K562 (cell line): ENCODE measurements at regions not wholly inside any gene's neighbourhood (a gene's known extent, or its start where the extent isn't known, plus 50 kb on each side); places are given as distances from the start of the nearest gene placed in this dataset.

Experiments used
- C11orf30 ChIP-seq: fragments of 450-650 bp; IDR thresholded peaks from 2 replicates; pipeline ENCODE4 v1.6.1; 2016; ENCODE audit warnings: low read depth, mild to moderate bottlenecking
- CHD4 ChIP-seq: fragments of 200-600 bp; sonication (generic); IDR thresholded peaks from 3 replicates; pipeline ENCODE4 v1.6.1; 2012; ENCODE audit warnings: low read depth, mild to moderate bottlenecking, mixed read lengths, low read length, inconsistent platforms; ENCODE audit not compliant: insufficient read depth, insufficient replicate concordance, poor library complexity, severe bottlenecking
- ETV6 ChIP-seq, 3 experiments: fragments of 150-350 bp in 1 of 3; sonication (generic) in 1 of 3; formaldehyde crosslinking in 1 of 3; IDR thresholded peaks; 2 replicates each; pipeline versions ENCODE4 v1.6.1 to v1.8.0; 2014 to 2022; ENCODE audit warnings: borderline replicate concordance in 2 of 3, low read depth in 2 of 3, antibody characterized with exemption in 1 of 3, low read length in 1 of 3, mild to moderate bottlenecking in 1 of 3, missing genetic modification reagents in 1 of 3
- LEF1 ChIP-seq: fragments of 450-650 bp; IDR thresholded peaks from 2 replicates; pipeline ENCODE4 v1.6.1; 2016; ENCODE audit warnings: mild to moderate bottlenecking
- SAP30 ChIP-seq: fragments of 200-600 bp; sonication (generic); IDR thresholded peaks from 2 replicates; pipeline ENCODE4 v1.6.1; 2012; ENCODE audit warnings: borderline replicate concordance, low read depth, mild to moderate bottlenecking, moderate library complexity, low read length, control low read depth, inconsistent platforms; ENCODE audit not compliant: insufficient read depth, poor library complexity, severe bottlenecking
- TEAD1 ChIP-seq, 2 experiments: fragments of 450-650 bp in 1 of 2; sonication (generic) in 1 of 2; formaldehyde crosslinking; IDR thresholded peaks; 2 replicates each; pipeline versions ENCODE4 v1.4.0 to v1.8.0; 2020 to 2022; ENCODE audit warnings: mild to moderate bottlenecking in 2 of 2, missing genetic modification reagents in 1 of 2
- TEAD2 ChIP-seq: fragments of 450-650 bp; IDR thresholded peaks from 2 replicates; pipeline ENCODE4 v1.6.1; 2016; ENCODE audit warnings: missing genetic modification characterization, control low read depth, missing compliant biosample characterization
- ZNF224 ChIP-seq: sonication (generic); formaldehyde crosslinking; IDR thresholded peaks from 2 replicates; pipeline ENCODE4 v1.8.0; 2022; ENCODE audit warnings: mild to moderate bottlenecking, missing genetic modification reagents
- ZNF253 ChIP-seq: fragments of 250-450 bp; sonication (Bioruptor Pico); conservative IDR thresholded peaks from 2 replicates; pipeline ENCODE4 v1.6.1; 2021; ENCODE audit warnings: mild to moderate bottlenecking
- ZNF408 ChIP-seq: fragments of 250-450 bp; sonication (Bioruptor Pico); IDR thresholded peaks from 2 replicates; pipeline ENCODE4 v1.4.0; 2020; ENCODE audit warnings: low read depth, mild to moderate bottlenecking, moderate library complexity
- ZNF586 ChIP-seq: fragments of 450-650 bp; formaldehyde crosslinking; conservative IDR thresholded peaks from 2 replicates; pipeline ENCODE4 v1.4.0; 2020; ENCODE audit warnings: mild to moderate bottlenecking, moderate library complexity
- ZNF77 ChIP-seq: fragments of 250-450 bp; sonication (Bioruptor Pico); IDR thresholded peaks from 2 replicates; pipeline ENCODE4 v1.5.0; 2020
- TF ChIP-seq, protein P1 (sequence below): fragments of 450-650 bp; IDR thresholded peaks from 2 replicates; pipeline ENCODE4 v1.6.1; 2017; ENCODE audit warnings: antibody characterized with exemption
- TF ChIP-seq, protein P2 (sequence below): fragments of 250-450 bp; sonication (Bioruptor Pico); IDR thresholded peaks from 2 replicates; pipeline ENCODE4 v1.9.0; 2021; ENCODE audit warnings: mild to moderate bottlenecking, inconsistent platforms
- TF ChIP-seq, protein P3 (sequence below), 2 experiments: fragments of 250-450 bp in 1 of 2; fragments of 450-650 bp in 1 of 2; sonication (Bioruptor Pico) in 1 of 2; IDR thresholded peaks; 2 replicates each; pipeline versions ENCODE4 v1.6.1 to v1.8.0; 2016 to 2021; ENCODE audit warnings: mild to moderate bottlenecking in 2 of 2, moderate library complexity in 2 of 2, missing compliant biosample characterization in 1 of 2, missing genetic modification characterization in 1 of 2
- TF ChIP-seq, protein P4 (sequence below): sonication (generic); formaldehyde crosslinking; IDR thresholded peaks from 2 replicates; pipeline ENCODE4 v1.8.1; 2022; ENCODE audit warnings: missing genetic modification reagents

DNA sequence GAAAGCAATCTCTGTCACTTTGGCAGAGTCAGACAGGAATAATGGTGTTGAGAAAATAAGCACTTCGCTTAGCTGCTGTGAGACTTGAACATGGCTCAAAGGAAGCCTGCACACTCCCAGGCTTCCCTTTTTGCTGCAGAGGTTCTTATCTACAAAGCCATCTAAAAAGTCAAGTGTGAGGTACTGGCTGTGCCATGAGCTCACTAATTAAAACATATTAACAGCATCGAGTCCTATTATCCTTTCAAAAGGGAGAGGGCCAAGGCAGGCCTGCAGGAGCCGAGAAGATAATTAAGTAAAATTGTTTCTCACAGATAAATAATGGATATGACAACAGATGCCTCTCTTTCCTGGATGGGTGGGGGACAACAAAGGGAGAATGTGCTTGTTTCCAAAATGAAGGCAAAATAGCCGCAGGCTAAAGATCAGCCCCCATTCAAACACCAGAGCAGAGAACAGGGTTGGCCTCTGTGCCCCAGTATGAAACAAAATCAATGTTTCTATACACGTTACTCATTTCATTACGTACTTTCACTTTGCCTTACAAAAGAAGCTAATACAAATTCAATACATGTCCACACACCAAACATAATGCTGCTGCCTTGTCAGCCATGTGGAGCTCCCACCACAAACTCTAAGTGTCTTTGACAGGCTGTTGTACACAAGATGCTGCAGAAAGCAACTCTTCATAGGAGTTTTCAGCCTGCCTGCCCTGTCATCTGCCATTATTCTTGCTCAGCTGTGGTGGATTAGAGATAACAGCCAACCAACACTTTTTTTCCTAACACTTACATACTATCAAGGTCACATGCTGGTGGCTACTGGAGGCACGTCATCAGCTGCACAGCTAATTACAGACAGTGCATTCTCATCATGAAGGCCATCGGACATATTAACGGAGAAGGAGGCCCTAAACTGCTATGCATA, 55.3 kb downstream of the ELAPOR2 start (continued):
- TF ChIP-seq, protein P1, sequence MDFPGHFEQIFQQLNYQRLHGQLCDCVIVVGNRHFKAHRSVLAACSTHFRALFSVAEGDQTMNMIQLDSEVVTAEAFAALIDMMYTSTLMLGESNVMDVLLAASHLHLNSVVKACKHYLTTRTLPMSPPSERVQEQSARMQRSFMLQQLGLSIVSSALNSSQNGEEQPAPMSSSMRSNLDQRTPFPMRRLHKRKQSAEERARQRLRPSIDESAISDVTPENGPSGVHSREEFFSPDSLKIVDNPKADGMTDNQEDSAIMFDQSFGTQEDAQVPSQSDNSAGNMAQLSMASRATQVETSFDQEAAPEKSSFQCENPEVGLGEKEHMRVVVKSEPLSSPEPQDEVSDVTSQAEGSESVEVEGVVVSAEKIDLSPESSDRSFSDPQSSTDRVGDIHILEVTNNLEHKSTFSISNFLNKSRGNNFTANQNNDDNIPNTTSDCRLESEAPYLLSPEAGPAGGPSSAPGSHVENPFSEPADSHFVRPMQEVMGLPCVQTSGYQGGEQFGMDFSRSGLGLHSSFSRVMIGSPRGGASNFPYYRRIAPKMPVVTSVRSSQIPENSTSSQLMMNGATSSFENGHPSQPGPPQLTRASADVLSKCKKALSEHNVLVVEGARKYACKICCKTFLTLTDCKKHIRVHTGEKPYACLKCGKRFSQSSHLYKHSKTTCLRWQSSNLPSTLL = no peak
- TF ChIP-seq ZNF224 (CRISPR knock-in tag) (no peak), TEAD1 (CRISPR knock-in tag; IDR thresholded peaks at IDR 0.05) (peak in 1 of 2 experiments; percentile 67; a peak in 2 of 4 replicates), ZNF253 (CRISPR knock-in tag) (no peak), C11orf30 (peak; percentile 49; the same call in 1 of the 2 replicates), SAP30 (peak; percentile 54), ZNF77 (no peak), TEAD2 (tag) (no peak), ZNF586 (no peak), CHD4 (no peak), ZNF408 (no peak), LEF1 (peak; percentile 58), ETV6 (IDR thresholded peaks at IDR 0.05; ENCODE audit: borderline replicate concordance in 1 of 2, low read depth in 2 of 2, low read length in 1 of 2) (no peak), ETV6 (CRISPR knock-in tag; IDR thresholded peaks at IDR 0.05; ENCODE audit: borderline replicate concordance) (no peak)
- TF ChIP-seq, protein P2, sequence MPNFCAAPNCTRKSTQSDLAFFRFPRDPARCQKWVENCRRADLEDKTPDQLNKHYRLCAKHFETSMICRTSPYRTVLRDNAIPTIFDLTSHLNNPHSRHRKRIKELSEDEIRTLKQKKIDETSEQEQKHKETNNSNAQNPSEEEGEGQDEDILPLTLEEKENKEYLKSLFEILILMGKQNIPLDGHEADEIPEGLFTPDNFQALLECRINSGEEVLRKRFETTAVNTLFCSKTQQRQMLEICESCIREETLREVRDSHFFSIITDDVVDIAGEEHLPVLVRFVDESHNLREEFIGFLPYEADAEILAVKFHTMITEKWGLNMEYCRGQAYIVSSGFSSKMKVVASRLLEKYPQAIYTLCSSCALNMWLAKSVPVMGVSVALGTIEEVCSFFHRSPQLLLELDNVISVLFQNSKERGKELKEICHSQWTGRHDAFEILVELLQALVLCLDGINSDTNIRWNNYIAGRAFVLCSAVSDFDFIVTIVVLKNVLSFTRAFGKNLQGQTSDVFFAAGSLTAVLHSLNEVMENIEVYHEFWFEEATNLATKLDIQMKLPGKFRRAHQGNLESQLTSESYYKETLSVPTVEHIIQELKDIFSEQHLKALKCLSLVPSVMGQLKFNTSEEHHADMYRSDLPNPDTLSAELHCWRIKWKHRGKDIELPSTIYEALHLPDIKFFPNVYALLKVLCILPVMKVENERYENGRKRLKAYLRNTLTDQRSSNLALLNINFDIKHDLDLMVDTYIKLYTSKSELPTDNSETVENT (CRISPR knock-in tag) = no peak
- TF ChIP-seq, protein P3, sequence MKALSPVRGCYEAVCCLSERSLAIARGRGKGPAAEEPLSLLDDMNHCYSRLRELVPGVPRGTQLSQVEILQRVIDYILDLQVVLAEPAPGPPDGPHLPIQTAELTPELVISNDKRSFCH (CRISPR knock-in tag; IDR thresholded peaks at IDR 0.05) = no peak
- TF ChIP-seq, protein P3 (tag; IDR thresholded peaks at IDR 0.05) = no peak; the same call in 1 of the 2 replicates
- TF ChIP-seq, protein P4, sequence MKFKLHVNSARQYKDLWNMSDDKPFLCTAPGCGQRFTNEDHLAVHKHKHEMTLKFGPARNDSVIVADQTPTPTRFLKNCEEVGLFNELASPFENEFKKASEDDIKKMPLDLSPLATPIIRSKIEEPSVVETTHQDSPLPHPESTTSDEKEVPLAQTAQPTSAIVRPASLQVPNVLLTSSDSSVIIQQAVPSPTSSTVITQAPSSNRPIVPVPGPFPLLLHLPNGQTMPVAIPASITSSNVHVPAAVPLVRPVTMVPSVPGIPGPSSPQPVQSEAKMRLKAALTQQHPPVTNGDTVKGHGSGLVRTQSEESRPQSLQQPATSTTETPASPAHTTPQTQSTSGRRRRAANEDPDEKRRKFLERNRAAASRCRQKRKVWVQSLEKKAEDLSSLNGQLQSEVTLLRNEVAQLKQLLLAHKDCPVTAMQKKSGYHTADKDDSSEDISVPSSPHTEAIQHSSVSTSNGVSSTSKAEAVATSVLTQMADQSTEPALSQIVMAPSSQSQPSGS (CRISPR knock-in tag) = no peak
